GM19025 (cell line): ENCODE measurements at regions not wholly inside any gene's neighbourhood (a gene's known extent, or its start where the extent isn't known, plus 50 kb on each side); places are given as distances from the start of the nearest gene placed in this dataset.
A peak's percentile ranks its signal among the peaks of the same experiment; 100 is the strongest.

Experiments
- ATAC-seq: cut with Tn5 transposase; IDR thresholded peaks from one replicate; pipeline ENCODE4 v1.9.1; 2021; ENCODE audit warnings: mild to moderate bottlenecking, low read depth, moderate library complexity; ENCODE audit not compliant: unreplicated experiment

DNA sequence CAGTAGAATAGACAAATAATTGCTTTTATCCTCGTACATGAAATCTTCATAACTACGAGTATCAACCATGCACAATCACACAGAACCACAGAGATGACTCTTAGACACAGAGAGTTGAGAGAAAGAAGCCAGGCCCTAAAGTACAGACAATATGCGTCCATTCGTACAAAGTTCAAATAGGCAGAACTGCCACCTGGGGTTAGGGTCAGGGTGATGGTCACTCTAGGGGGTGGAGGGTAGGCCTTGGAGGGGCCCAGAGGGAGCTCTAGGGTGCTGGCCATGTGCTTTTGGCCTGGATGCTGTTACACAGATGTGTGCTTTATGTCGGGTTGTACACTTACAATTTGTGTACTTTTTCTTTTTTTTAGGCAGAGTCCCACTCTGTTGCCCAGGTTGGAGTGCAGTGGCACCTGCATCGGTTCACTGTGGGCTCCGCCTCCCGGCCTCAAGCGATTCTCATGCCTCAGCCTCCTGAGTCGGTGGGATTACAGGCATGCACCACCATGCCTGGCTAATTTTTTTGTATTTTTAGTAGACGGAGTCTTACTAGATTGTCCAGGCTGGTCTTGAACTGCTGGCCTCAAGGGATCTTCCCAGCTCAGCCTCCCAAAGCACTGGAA is 65.9 kb upstream of the KLF13 start:
- ATAC-seq = no peak

GRCh38 chr15:31261266-31262142 is 65.1 kb upstream of the KLF13 start:
- ATAC-seq = no peak

DNA sequence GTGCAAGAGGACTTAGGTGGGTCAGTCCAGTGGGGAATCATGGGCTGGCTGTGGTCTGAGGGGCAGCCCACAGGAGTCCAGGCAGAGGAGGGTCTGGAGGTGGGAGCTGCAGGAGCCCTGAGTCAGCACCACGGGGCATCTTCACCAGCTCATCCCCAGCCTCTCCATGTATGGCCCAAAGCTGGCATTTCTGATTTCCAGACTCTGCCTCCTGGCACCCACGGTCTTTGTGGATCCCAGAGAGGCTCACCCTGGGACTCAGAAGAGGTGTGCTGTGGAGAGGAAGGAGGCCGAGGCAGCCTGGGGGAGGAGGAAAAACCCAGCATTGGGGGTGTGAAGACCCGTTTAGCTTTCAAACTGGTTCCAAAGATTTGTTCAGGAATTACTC is 64.5 kb upstream of the KLF13 start:
- ATAC-seq = no peak

DNA sequence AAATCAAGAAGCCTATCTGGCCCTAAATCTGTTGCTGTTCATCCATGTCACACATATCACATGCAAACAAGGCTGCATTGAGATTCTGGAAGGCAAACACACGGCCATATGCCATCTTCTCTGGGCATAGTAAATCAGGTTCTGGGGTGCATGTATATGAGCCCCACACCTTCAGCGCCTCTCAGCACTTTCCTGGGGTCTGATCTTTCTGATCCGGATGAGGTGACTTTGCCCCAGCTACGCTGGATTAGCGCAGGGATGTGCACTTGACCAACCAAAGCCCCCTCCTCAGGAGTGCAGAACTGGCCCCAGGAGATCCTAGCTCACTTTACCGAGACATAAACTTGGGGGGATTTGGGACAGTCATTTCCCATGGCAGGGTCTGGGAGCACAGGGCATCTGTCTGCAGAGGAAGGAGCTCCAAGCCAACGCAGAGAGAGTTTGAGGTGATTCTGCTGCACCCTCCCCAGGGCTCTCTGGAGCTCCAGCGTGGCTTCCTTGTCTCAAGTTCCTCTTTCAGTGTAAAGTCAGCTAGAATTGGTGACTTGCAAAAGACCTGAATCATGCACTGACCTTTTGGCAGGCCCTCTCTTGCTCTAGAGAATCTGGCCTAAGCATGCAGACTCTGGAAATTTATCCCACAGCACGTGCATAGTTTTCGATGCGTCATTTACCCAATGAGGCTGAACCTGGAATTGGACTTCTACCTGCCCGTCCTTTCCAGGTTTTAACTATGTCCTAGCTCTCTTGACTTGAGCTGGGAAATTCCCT is 63.5 kb upstream of the KLF13 start:
- ATAC-seq = no peak

DNA sequence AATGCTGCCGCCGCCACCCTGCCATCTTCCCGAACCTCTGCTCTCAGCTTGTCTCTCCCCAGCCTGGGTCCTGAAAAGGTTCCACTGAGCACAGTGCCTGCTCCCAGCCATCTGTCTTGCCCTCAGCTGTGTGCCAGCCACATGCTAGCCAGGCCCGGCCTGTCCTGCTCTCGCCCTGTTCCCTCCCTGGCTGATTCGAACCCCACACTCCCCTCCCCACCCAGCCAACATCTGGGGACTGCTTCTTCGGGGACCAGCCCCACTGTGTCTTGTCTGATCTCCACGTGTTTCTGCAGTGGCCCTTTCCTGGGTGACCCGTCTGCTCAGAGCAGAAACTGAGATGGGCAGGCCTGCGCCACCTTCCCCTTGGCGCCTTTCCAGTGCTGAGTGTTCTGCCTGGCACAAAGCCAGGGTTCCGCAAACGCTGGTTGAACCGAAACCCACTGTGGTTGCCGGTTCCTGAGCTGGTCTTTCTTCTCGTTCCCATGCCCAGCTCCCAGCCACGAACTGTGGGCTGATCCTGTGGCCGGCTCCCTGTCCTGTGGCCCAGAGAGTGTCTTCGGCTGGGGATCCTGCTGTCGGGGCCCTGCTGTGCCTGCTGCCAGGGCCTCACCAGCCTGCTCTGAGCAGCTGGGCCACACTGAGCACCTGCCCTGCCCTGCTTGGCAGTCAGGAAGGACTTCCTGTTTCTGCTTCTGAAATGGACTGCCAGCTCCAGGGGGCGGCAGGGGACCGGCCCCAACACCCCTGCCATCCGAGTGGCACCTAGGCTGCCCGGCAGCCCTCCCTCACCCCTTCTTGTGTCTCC is 62.7 kb upstream of the KLF13 start:
- peak; percentile 25 for ATAC-seq

DNA sequence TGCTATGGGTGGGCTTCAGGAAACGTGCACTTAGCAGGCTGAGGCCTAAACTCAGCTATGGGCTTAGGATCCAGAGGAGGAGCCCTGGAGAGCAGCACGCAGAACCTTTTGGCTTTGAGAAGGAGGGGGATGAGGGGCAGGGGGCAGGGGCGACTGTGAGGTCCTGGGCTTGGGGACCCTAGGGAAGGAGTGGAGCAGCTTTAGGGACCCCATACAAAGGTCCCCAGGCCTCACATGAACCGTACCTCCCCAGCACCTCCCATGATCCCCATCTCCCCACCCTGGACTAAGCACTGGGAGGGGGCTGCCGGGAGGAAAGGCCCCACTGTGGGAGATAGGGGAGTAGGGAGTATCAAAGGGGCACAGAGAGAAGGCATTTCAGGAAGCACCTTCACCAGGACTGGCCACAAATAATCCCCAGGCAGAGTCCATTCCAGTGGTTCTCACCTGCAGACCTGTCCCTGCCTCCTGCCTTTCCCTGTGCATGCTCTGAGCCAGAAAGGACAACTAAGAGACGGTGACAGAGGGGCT is 62.0 kb upstream of the KLF13 start:
- ATAC-seq = no peak

DNA sequence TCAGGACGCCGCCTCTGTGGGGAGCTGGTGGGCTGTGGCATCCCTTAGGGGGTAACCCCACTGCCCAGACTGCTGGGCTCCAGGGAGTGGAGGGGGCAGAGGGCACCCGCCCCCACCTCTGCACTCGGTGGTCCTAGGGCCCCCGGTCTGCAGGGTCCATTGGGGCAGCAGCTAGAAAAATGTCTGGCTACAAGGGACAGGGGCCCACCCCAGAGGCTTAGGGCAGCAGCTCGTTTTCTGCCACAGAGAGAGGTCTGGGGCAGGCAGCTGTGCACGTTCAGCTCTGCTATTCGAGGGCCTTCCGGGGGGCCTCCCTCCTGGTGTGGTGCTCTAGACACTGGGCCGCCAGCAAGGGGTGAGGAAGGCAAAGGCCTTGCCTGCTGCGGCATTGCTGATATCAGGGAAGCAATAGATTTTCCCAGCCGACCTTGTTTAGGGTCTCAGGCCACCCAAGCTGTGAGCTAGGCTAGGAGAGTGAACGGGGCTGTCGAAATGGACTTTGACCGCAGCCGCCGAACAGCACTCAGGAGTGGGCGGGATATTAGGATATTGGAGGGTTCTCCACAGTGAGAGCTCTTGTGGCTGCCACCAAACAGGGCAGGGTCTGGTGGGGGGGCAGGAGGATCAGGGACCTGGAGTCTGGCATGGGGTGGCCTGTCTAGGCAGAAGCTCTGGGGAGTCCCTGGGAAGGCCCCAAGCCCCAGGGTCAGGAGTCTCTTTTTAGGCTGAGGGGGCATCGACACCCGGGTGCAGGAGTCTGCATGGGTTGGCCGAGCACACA is 61.4 kb upstream of the KLF13 start:
- no peak for ATAC-seq

DNA sequence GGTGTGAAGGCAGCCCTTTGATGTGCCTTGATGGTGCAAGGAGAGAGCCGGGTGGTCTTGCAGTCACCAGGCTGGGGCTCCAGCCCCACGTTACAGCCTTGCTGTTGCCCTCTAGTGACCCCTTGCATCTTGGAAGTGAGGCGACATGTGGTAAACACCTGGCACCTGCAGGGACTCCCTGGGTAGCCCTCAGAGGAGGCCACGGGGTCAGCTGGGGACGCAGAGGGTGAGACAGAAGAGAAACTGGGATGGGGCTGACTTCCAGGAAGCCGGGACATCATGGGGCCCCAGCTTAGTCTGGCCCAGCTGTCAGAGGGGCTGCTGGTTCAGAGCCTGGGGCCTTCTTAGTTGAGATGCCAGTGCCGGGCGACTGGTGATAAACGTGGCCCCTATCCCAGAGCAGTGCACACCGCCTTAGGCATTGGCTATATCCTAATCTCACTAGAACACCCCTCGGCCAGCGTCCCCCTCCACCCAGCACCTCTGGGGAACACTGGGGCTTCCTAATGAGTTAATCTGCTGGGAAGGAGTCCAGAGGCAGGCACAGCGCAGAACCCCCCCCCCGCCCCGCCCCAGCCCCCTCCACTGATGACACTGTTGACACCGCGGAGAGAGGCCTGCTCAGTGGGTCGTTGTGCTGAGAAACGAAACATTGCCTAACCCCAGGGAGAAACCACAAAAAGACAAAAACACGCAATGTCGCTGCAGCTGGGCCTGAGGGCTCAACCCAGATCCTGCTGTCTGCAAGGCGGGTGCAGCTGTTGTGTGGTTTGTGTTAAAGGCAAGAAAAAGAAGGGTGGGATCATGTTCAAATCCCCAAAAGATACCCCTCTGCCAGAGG is 60.5 kb upstream of the KLF13 start:
- peak; percentile 41 for ATAC-seq

GRCh38 chr15:31266712-31267111 is 59.9 kb upstream of the KLF13 start:
- ATAC-seq = no peak

DNA sequence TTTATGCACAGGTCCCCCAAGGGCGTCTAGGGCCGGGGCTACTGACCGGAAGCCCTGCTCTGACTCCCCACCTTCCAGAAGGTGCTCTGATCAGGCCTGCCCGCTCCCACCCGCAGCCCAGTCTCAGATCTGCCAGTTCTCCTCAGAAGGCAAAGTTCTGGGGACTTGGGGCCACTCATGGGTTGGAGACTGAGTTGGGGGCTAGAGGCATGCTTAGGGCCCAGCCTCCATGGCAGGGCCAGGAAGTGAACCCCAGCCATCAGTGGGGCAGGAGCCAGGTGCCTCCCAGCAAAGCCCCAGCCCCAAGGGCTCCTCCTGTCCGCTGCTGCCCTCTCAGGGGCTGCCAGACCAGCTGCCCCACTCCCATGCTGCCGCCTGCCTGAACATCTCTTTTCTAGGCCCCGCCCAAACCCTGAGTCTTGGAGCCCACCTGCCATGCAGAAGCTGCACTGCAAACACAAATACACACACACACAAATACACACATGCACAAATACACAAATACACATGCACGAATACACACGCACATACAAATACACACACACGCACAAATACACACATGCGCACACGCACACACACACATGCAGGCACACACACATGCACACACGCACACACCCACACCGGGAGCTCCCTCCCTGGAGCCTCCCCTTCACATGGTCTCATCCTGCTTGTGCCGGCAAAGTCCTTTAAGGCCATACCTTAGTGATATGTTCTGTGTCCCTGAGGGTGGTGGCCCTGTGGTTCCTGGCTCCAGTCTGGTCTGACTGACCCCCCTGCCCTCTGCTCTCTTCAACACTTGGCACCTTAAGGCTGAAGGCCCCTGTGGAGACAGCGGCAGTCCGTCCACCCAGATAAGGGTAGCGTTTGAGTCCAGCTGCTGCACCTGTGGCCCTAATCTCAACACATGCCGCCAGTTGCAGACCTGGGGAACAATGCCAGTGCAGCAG is 59.2 kb upstream of the KLF13 start:
- ATAC-seq = no peak

GRCh38 chr15:31268108-31268501 is 58.5 kb upstream of the KLF13 start:
- ATAC-seq = no peak

- ATAC-seq = no peak
Observed at GRCh38 chr15:31268911-31269784, 57.5 kb upstream of the KLF13 start.

- no peak for ATAC-seq
Observed at GRCh38 chr15:31269816-31270575, 56.6 kb upstream of the KLF13 start.

DNA sequence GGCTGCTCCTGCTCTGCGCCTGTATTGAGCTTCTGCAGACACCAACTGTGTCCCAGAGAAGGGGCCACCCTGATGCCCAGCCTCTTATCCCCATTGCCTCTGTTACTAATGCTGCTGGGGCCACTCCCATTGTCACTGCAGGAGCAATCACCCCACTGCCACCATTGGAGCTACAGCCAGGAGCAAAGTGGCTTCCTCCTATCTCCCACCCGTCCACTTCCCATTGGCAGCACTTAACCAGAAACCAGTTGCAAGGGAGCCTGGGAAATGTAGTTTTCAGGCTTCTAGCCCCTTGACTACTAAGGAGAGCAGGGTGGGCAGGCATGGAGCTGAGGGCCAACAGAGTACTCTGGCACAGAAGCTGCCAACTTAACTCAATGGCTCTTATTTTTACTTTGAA is 55.9 kb upstream of the KLF13 start:
- ATAC-seq = no peak

- ATAC-seq = no peak
Observed at GRCh38 chr15:31271224-31271635, 55.4 kb upstream of the KLF13 start.
